ENCODE measurements at regions not wholly inside any gene's neighbourhood (a gene's known extent, or its start where the extent isn't known, plus 50 kb on each side); places are given as distances from the start of the nearest gene placed in this dataset.

DNA sequence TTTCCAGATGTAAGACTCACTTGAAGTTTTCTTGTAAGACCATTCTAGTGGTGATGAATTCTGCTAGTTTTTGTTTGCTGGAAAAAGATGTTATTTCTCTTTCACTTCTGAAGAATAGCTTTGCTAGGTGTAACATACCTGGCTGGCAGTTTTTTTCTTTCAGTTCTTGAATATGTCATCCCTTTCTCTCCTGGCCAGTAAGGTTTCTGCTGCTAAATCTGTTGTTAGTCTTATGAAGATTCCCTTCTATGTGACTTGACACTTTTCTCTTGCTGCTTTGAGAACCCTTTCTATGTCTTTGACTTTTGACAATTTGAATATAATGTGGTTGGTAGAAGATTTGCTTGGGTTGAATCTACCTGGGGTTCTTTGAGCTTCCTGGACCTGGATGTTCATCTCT is 314.7 kb upstream of the NOX3 start (continued):
- TF ChIP-seq, protein P1, sequence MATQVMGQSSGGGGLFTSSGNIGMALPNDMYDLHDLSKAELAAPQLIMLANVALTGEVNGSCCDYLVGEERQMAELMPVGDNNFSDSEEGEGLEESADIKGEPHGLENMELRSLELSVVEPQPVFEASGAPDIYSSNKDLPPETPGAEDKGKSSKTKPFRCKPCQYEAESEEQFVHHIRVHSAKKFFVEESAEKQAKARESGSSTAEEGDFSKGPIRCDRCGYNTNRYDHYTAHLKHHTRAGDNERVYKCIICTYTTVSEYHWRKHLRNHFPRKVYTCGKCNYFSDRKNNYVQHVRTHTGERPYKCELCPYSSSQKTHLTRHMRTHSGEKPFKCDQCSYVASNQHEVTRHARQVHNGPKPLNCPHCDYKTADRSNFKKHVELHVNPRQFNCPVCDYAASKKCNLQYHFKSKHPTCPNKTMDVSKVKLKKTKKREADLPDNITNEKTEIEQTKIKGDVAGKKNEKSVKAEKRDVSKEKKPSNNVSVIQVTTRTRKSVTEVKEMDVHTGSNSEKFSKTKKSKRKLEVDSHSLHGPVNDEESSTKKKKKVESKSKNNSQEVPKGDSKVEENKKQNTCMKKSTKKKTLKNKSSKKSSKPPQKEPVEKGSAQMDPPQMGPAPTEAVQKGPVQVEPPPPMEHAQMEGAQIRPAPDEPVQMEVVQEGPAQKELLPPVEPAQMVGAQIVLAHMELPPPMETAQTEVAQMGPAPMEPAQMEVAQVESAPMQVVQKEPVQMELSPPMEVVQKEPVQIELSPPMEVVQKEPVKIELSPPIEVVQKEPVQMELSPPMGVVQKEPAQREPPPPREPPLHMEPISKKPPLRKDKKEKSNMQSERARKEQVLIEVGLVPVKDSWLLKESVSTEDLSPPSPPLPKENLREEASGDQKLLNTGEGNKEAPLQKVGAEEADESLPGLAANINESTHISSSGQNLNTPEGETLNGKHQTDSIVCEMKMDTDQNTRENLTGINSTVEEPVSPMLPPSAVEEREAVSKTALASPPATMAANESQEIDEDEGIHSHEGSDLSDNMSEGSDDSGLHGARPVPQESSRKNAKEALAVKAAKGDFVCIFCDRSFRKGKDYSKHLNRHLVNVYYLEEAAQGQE (IDR thresholded peaks at IDR 0.05; ENCODE audit: unreplicated experiment): no peak
- TF ChIP-seq, protein P2, sequence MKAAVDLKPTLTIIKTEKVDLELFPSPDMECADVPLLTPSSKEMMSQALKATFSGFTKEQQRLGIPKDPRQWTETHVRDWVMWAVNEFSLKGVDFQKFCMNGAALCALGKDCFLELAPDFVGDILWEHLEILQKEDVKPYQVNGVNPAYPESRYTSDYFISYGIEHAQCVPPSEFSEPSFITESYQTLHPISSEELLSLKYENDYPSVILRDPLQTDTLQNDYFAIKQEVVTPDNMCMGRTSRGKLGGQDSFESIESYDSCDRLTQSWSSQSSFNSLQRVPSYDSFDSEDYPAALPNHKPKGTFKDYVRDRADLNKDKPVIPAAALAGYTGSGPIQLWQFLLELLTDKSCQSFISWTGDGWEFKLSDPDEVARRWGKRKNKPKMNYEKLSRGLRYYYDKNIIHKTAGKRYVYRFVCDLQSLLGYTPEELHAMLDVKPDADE (IDR thresholded peaks at IDR 0.05): no peak
- TF ChIP-seq, protein P3, sequence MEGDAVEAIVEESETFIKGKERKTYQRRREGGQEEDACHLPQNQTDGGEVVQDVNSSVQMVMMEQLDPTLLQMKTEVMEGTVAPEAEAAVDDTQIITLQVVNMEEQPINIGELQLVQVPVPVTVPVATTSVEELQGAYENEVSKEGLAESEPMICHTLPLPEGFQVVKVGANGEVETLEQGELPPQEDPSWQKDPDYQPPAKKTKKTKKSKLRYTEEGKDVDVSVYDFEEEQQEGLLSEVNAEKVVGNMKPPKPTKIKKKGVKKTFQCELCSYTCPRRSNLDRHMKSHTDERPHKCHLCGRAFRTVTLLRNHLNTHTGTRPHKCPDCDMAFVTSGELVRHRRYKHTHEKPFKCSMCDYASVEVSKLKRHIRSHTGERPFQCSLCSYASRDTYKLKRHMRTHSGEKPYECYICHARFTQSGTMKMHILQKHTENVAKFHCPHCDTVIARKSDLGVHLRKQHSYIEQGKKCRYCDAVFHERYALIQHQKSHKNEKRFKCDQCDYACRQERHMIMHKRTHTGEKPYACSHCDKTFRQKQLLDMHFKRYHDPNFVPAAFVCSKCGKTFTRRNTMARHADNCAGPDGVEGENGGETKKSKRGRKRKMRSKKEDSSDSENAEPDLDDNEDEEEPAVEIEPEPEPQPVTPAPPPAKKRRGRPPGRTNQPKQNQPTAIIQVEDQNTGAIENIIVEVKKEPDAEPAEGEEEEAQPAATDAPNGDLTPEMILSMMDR (conservative IDR thresholded peaks at IDR 0.05; ENCODE audit: low read depth in 2 of 2): no peak
- TF ChIP-seq ZNF331 (CRISPR knock-in tag; IDR thresholded peaks at IDR 0.05; ENCODE audit: low read depth) (no peak), CREB1 (CRISPR knock-in tag; IDR thresholded peaks at IDR 0.05; ENCODE audit: low read depth) (no peak)

DNA sequence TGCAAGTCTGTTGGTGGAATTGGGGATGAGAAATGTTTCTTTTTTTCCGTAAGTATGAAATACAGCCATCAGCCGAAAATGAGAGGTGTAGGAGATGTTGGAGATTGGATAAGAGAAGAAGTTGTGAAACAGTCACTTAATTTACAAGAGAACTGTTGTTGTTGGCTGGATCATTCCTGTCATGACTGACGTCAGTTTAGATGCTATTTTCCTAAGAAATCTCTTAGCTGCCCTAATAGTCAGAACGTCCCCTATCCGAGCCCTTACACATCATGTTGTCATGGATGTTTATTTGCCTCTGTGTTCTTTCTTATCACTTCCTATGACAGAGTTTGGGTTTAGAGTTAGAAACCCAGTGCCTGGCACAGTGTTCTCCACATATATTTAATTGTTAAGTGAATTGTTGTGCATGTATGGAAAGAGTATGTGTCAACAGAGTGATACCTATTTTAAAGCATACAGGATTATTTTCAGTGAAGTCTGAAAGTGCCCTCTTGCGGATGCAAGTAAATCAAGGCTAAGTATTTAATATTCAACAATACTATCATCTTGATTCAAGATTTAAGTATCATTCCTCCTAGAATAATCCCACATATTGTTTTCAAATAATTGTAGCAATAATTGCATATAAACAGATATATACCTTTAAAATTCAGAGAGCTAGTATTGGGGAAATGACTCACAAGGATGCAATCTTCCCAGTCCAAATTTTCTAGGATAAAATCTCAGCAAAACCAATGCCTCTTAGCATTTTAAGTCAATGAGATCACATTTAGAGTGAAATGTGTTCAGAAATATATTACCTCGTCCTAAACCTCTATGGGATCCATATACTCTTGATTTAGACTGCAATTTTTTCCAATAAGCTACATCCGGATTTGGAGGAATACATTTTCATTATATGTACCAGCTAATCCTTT is 309.9 kb upstream of the NOX3 start:
- no peaks in the 10 kb centered on the region for H3K27me3 ChIP-seq (ENCODE audit: insufficient read depth)
- H3K36me3 Mint-ChIP-seq (ENCODE audit: low read depth): no peaks in the 10 kb centered on the region
- peaks cover 2% of the 10 kb centered on the region; the same call in 1 of the 3 replicates for H3K9me3 Mint-ChIP-seq
- no peak overlapping the region for H3K4me3 Mint-ChIP-seq
- H3K27ac ChIP-seq (ENCODE audit: low read depth): no peak overlapping the region
- H4K20me1 ChIP-seq (replicated peaks; ENCODE audit: insufficient read depth): no peaks in the 10 kb centered on the region
- ATAC-seq (no peak), DNase-seq (ENCODE audit: low spot score) (no peak)
- H3K36me3 ChIP-seq (ENCODE audit: insufficient read depth): 0 out of 2 replicates have a peak, but pooled peaks cover 4% of the 10 kb centered on the region
- H3K27ac Mint-ChIP-seq: no peak overlapping the region
- no peaks in the 10 kb centered on the region for H3K27me3 Mint-ChIP-seq (ENCODE audit: insufficient read depth, low read depth, poor library complexity)
- no peaks in the 10 kb centered on the region for H3F3A ChIP-seq (replicated peaks; ENCODE audit: low read depth)
- H2AFZ ChIP-seq: no peak overlapping the region; the same call in 1 of the 2 replicates
- H3K4me1 ChIP-seq (ENCODE audit: insufficient read depth): no peaks in the 10 kb centered on the region
- no peak overlapping the region for H3K4me2 ChIP-seq
- no peaks in the 10 kb centered on the region for H3K9me2 ChIP-seq (ENCODE audit: insufficient read depth)
- no peak overlapping the region for H3K4me3 ChIP-seq
- H3K79me2 ChIP-seq (replicated peaks; ENCODE audit: insufficient read depth): no peaks in the 10 kb centered on the region
- H3K4me1 Mint-ChIP-seq: no peaks in the 10 kb centered on the region
- TF ChIP-seq, protein P4, sequence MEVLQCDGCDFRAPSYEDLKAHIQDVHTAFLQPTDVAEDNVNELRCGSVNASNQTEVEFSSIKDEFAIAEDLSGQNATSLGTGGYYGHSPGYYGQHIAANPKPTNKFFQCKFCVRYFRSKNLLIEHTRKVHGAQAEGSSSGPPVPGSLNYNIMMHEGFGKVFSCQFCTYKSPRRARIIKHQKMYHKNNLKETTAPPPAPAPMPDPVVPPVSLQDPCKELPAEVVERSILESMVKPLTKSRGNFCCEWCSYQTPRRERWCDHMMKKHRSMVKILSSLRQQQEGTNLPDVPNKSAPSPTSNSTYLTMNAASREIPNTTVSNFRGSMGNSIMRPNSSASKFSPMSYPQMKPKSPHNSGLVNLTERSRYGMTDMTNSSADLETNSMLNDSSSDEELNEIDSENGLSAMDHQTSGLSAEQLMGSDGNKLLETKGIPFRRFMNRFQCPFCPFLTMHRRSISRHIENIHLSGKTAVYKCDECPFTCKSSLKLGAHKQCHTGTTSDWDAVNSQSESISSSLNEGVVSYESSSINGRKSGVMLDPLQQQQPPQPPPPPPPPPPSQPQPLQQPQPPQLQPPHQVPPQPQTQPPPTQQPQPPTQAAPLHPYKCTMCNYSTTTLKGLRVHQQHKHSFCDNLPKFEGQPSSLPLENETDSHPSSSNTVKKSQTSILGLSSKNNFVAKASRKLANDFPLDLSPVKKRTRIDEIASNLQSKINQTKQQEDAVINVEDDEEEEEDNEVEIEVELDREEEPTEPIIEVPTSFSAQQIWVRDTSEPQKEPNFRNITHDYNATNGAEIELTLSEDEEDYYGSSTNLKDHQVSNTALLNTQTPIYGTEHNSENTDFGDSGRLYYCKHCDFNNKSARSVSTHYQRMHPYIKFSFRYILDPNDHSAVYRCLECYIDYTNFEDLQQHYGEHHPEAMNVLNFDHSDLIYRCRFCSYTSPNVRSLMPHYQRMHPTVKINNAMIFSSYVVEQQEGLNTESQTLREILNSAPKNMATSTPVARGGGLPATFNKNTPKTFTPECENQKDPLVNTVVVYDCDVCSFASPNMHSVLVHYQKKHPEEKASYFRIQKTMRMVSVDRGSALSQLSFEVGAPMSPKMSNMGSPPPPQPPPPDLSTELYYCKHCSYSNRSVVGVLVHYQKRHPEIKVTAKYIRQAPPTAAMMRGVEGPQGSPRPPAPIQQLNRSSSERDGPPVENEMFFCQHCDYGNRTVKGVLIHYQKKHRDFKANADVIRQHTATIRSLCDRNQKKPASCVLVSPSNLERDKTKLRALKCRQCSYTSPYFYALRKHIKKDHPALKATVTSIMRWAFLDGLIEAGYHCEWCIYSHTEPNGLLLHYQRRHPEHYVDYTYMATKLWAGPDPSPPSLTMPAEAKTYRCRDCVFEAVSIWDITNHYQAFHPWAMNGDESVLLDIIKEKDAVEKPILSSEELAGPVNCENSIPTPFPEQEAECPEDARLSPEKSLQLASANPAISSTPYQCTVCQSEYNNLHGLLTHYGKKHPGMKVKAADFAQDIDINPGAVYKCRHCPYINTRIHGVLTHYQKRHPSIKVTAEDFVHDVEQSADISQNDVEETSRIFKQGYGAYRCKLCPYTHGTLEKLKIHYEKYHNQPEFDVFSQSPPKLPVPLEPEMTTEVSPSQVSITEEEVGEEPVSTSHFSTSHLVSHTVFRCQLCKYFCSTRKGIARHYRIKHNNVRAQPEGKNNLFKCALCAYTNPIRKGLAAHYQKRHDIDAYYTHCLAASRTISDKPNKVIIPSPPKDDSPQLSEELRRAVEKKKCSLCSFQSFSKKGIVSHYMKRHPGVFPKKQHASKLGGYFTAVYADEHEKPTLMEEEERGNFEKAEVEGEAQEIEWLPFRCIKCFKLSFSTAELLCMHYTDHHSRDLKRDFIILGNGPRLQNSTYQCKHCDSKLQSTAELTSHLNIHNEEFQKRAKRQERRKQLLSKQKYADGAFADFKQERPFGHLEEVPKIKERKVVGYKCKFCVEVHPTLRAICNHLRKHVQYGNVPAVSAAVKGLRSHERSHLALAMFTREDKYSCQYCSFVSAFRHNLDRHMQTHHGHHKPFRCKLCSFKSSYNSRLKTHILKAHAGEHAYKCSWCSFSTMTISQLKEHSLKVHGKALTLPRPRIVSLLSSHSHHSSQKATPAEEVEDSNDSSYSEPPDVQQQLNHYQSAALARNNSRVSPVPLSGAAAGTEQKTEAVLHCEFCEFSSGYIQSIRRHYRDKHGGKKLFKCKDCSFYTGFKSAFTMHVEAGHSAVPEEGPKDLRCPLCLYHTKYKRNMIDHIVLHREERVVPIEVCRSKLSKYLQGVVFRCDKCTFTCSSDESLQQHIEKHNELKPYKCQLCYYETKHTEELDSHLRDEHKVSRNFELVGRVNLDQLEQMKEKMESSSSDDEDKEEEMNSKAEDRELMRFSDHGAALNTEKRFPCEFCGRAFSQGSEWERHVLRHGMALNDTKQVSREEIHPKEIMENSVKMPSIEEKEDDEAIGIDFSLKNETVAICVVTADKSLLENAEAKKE (CRISPR knock-in tag; IDR thresholded peaks at IDR 0.05): no peak
- TF ChIP-seq STAT1 (IDR thresholded peaks at IDR 0.05; ENCODE audit: unreplicated experiment) (no peak), POLR2AphosphoS5 (IDR thresholded peaks at IDR 0.05; ENCODE audit: low read depth) (no peak), EZH2 (IDR thresholded peaks at IDR 0.05; ENCODE audit: low read depth, unreplicated experiment) (no peak), ZNF114 (CRISPR knock-in tag; IDR thresholded peaks at IDR 0.05) (no peak)

Measured in GM23338 (cell line).